Left ventricle myocardium inferior (tissue), 1 donor: ENCODE measurements at regions not wholly inside any gene's neighbourhood (a gene's known extent, or its start where the extent isn't known, plus 50 kb on each side); places are given as distances from the start of the nearest gene placed in this dataset.

Experiments
- DNase-seq: peaks from one replicate; pipeline ENCODE4 v3.0.0-alpha.2; 2020
- H3K27ac ChIP-seq: fragments of 200-600 bp; replicated peaks from 2 replicates; pipeline ENCODE4 v1.8.0; 2021
- H3K27me3 ChIP-seq: fragments of 200-600 bp; 2 replicates; pipeline ENCODE4 v1.8.0; 2021; ENCODE audit warnings: low read depth
- H3K36me3 ChIP-seq: fragments of 200-600 bp; 2 replicates; pipeline ENCODE4 v1.8.0; 2021
- H3K4me1 ChIP-seq: fragments of 200-600 bp; 2 replicates; pipeline ENCODE4 v1.8.0; 2021
- H3K4me3 ChIP-seq: fragments of 200-600 bp; 2 replicates; pipeline ENCODE4 v1.8.0; 2021; ENCODE audit warnings: mild to moderate bottlenecking, moderate library complexity
- H3K9me3 ChIP-seq: fragments of 200-600 bp; replicated peaks from 2 replicates; pipeline ENCODE4 v1.8.0; 2021
- CTCF ChIP-seq: fragments of 200-600 bp; IDR thresholded peaks from 2 replicates; pipeline ENCODE4 v1.8.0; 2021; ENCODE audit warnings: antibody characterized with exemption, mild to moderate bottlenecking, borderline replicate concordance
- intact Hi-C: fragments of 100-400 bp; cut with micrococcal nuclease; formaldehyde crosslinking; loops from one replicate; pipeline ENCODE4 v1.11.0; 2022
- donor health status: DM: no; HTN: yes; CAD: no; lungs with severe emphysema.

- Histone ChIP-seq H3K27ac (no peak overlapping the region), H3K27me3 (no peaks in the 10 kb centered on the region), H3K4me1 (no peaks in the 10 kb centered on the region), H3K9me3 (peaks cover 9% of the 10 kb centered on the region), H3K4me3 (no peak overlapping the region), H3K36me3 (no peaks in the 10 kb centered on the region)
- intact Hi-C loops = no loop called here
- TF ChIP-seq CTCF = no peak
- DNase-seq = no peak
These were observed 172.8 kb upstream of the ZFP64 start for GRCh38 chr20:52364405-52364804.

- Histone ChIP-seq H3K4me1 (no peaks in the 10 kb centered on the region), H3K27me3 (no peaks in the 10 kb centered on the region), H3K27ac (no peak overlapping the region), H3K4me3 (no peak overlapping the region), H3K9me3 (peaks cover 4% of the 10 kb centered on the region), H3K36me3 (no peaks in the 10 kb centered on the region)
- intact Hi-C loops = no loop called here
- no peak for TF ChIP-seq CTCF
- DNase-seq = no peak
These were observed 170.1 kb upstream of the ZFP64 start for GRCh38 chr20:52361650-52362049.

- DNase-seq = no peak
- intact Hi-C loops = no loop called here
- Histone ChIP-seq H3K4me1 (no peaks in the 10 kb centered on the region), H3K27ac (no peak overlapping the region), H3K36me3 (no peaks in the 10 kb centered on the region), H3K27me3 (no peaks in the 10 kb centered on the region), H3K4me3 (no peak overlapping the region), H3K9me3 (peaks cover 21% of the 10 kb centered on the region)
- TF ChIP-seq CTCF = no peak
These were observed 158.2 kb upstream of the ZFP64 start for GRCh38 chr20:52349806-52350205.

- no peak for DNase-seq
- no peaks in the 10 kb centered on the region for H3K4me1 ChIP-seq
- intact Hi-C loops = no loop called here
- H3K9me3 ChIP-seq = peaks cover 7% of the 10 kb centered on the region
- H3K36me3 ChIP-seq = no peaks in the 10 kb centered on the region
- no peak overlapping the region for H3K27ac ChIP-seq
- H3K4me3 ChIP-seq = no peak overlapping the region
- no peaks in the 10 kb centered on the region for H3K27me3 ChIP-seq
- no peak for TF ChIP-seq CTCF
These were observed 156.9 kb upstream of the ZFP64 start for GRCh38 chr20:52348434-52348833.

- no peak for TF ChIP-seq CTCF
- Histone ChIP-seq H3K36me3 (no peaks in the 10 kb centered on the region), H3K9me3 (no peaks in the 10 kb centered on the region), H3K4me3 (no peak overlapping the region), H3K4me1 (no peaks in the 10 kb centered on the region), H3K27ac (no peak overlapping the region), H3K27me3 (no peaks in the 10 kb centered on the region)
- intact Hi-C loops = no loop called here
- no peak for DNase-seq
These were observed 155.2 kb upstream of the ZFP64 start for GRCh38 chr20:52346797-52347196.

- Histone ChIP-seq H3K27ac (no peak overlapping the region), H3K27me3 (no peaks in the 10 kb centered on the region), H3K4me1 (no peaks in the 10 kb centered on the region), H3K36me3 (no peaks in the 10 kb centered on the region), H3K4me3 (no peak overlapping the region), H3K9me3 (no peaks in the 10 kb centered on the region)
- no peak for DNase-seq
- intact Hi-C loops = no loop called here
- no peak for TF ChIP-seq CTCF
These were observed 151.3 kb upstream of the ZFP64 start for GRCh38 chr20:52342913-52343312.
